ENCODE measurements at regions not wholly inside any gene's neighbourhood (a gene's known extent, or its start where the extent isn't known, plus 50 kb on each side); places are given as distances from the start of the nearest gene placed in this dataset.

DNA sequence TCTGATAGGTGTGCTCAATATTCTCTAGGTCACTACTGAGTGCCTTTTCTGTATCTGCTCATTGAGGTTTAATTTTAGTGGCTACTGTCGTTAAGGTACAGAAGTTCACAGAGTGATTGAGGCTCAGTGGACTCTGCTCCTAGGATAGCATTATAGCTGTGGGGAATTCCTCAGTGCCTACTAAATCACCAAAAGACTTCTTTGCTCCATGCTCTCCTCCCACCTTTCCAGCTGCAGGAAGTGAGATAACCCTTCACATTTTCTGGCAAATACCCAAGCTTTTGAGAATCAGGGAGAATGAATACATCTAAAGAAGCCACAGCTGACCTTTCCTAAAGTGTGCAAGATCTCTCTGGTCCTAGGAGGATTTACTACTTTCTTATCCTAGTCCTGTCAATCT, 95.2 kb upstream of the FSIP2 start:
- Mint-ChIP-seq H3K4me3 (no peak overlapping the region), H3K9me3 (peaks cover 2% of the 10 kb centered on the region), H3K27me3 (no peaks in the 10 kb centered on the region), H3K4me1 (ENCODE audit: low read depth) (no peaks in the 10 kb centered on the region), H3K36me3 (ENCODE audit: low read depth) (no peaks in the 10 kb centered on the region), H3K27ac (no peak overlapping the region)
- ATAC-seq (ENCODE audit: poor library complexity) (no peak), DNase-seq (no peak)
- Histone ChIP-seq H3K36me3 (ENCODE audit: insufficient read depth, low read length) (no peaks in the 10 kb centered on the region), H3K4me3 (ENCODE audit: low read length) (no peak overlapping the region), H3K4me1 (ENCODE audit: insufficient read depth, low read length) (no peaks in the 10 kb centered on the region), H3K9me3 (ENCODE audit: control insufficient read depth in 1 of 2, insufficient read depth in 1 of 2, low read length in 2 of 2) (peaks cover 0 to 4% of the 10 kb centered on the region in 2 experiments), H3K27me3 (ENCODE audit: control insufficient read depth in 1 of 2, insufficient read depth in 2 of 2, low read length in 2 of 2) (no peaks in the 10 kb centered on the region), H3K27ac (ENCODE audit: low read depth in 1 of 2, low read length in 2 of 2) (no peak overlapping the region)
- ChIA-PET POLR2A (no interaction called here), CTCF (no interaction called here)
- intact Hi-C loops (cut with DNase I, micrococcal nuclease), result no loop called here
- no peak for TF ChIP-seq CTCF (IDR thresholded peaks at IDR 0.05)

DNA sequence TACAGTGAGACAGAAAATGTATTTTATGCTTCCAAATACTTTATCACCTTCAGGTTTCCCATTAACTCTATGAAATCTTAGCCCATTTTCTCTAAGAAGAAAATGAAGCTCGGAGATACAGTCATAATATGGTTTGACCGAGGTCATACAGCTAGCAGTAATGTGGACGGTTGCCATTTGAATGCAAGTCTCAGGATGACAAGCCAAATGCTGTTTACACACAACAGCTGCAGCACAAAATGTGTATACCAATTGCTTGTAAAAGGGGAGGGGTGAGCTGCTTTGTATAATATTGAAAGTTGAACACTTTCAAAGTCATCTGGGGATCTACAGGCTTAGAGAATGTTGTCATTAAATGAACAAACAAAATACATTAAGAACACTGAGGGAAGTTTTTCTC, 93.8 kb upstream of the FSIP2 start:
- intact Hi-C loops (cut with DNase I, micrococcal nuclease), result no loop called here
- no peak overlapping the region for H3K27ac ChIP-seq (ENCODE audit: low read depth in 1 of 2, low read length in 2 of 2)
- CTCF ChIA-PET, result no interaction called here
- Mint-ChIP-seq H3K4me1 (ENCODE audit: low read depth) (no peaks in the 10 kb centered on the region), H3K27me3 (no peaks in the 10 kb centered on the region), H3K27ac (no peak overlapping the region), H3K4me3 (no peak overlapping the region), H3K9me3 (peaks cover 2% of the 10 kb centered on the region), H3K36me3 (ENCODE audit: low read depth) (no peaks in the 10 kb centered on the region)
- H3K9me3 ChIP-seq (ENCODE audit: control insufficient read depth in 1 of 2, insufficient read depth in 1 of 2, low read length in 2 of 2), result peaks cover 0 to 4% of the 10 kb centered on the region in 2 experiments
- no peak overlapping the region for H3K4me3 ChIP-seq (ENCODE audit: low read length)
- POLR2A ChIA-PET, result interaction anchor here (0.6 kb wide), 1 partner anchor 14 kb away, joined by 3 read pairs; no protein-coding TSS in a partner anchor
- no peaks in the 10 kb centered on the region for H3K4me1 ChIP-seq (ENCODE audit: insufficient read depth, low read length)
- no peak for ATAC-seq (ENCODE audit: poor library complexity)
- H3K27me3 ChIP-seq (ENCODE audit: control insufficient read depth in 1 of 2, insufficient read depth in 2 of 2, low read length in 2 of 2), result no peaks in the 10 kb centered on the region
- no peak for TF ChIP-seq CTCF (IDR thresholded peaks at IDR 0.05)
- no peaks in the 10 kb centered on the region for H3K36me3 ChIP-seq (ENCODE audit: insufficient read depth, low read length)
- no peak for DNase-seq

DNA sequence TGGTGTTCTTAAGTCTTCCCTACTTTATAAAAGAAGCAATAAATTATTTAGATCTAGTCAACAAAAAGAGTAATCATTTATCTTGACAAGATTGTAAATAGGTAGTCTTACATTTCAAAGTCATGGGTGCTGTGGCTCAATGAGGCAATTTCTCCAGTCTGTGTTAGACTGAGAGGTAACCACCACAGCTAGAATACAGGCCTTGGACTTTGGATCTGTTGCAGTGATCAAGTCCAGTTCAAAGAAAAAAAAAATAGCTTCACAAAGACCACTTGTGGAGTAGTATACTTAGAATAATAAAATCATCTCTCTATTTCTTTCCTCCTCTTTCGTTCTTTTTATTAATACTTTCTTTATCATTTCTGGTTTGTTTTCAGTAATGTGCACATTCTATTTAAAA, 93.1 kb upstream of the FSIP2 start:
- Histone ChIP-seq H3K4me1 (ENCODE audit: insufficient read depth, low read length) (no peaks in the 10 kb centered on the region), H3K36me3 (ENCODE audit: insufficient read depth, low read length) (no peaks in the 10 kb centered on the region), H3K9me3 (ENCODE audit: control insufficient read depth in 1 of 2, insufficient read depth in 1 of 2, low read length in 2 of 2) (peaks cover 0 to 4% of the 10 kb centered on the region in 2 experiments), H3K27me3 (ENCODE audit: control insufficient read depth in 1 of 2, insufficient read depth in 2 of 2, low read length in 2 of 2) (no peaks in the 10 kb centered on the region), H3K27ac (ENCODE audit: low read depth in 1 of 2, low read length in 2 of 2) (no peak overlapping the region), H3K4me3 (ENCODE audit: low read length) (no peak overlapping the region)
- ATAC-seq (ENCODE audit: poor library complexity), result no peak
- Mint-ChIP-seq H3K9me3 (peaks cover 2% of the 10 kb centered on the region), H3K27me3 (no peaks in the 10 kb centered on the region), H3K36me3 (ENCODE audit: low read depth) (no peaks in the 10 kb centered on the region), H3K4me3 (no peak overlapping the region), H3K27ac (no peak overlapping the region), H3K4me1 (ENCODE audit: low read depth) (no peaks in the 10 kb centered on the region)
- TF ChIP-seq CTCF (IDR thresholded peaks at IDR 0.05), result no peak
- no peak for DNase-seq
- ChIA-PET CTCF (no interaction called here), POLR2A (no interaction called here)
- intact Hi-C loops (cut with DNase I, micrococcal nuclease), result no loop called here

Data from CD4-positive, alpha-beta T cell (primary cell).